H1 (cell line): ENCODE measurements at regions not wholly inside any gene's neighbourhood (a gene's known extent, or its start where the extent isn't known, plus 50 kb on each side); places are given as distances from the start of the nearest gene placed in this dataset.

Source experiments
- CTCF ChIA-PET: fragments of 300-600 bp; sonication (Branson Sonifier 250); formaldehyde crosslinking; loops from one replicate; lab custom pipeline; 2021; ENCODE audit not compliant: partially characterized antibody; lab: Charles Lee
- POLR2A ChIA-PET: fragments of 300-600 bp; sonication (Branson Sonifier 250); formaldehyde crosslinking; loops from one replicate; lab custom pipeline; 2021; ENCODE audit warnings: inconsistent platforms; ENCODE audit not compliant: partially characterized antibody; lab: Charles Lee
- DNase-seq, 2 experiments: peaks; one replicate each; pipeline versions ENCODE4 v3.0.0 to v3.0.0-alpha.2; 2010 to 2022; ENCODE audit warnings: low spot score in 2 of 2, low read depth in 1 of 2, mixed read lengths in 1 of 2
- FAIRE-seq: peaks from 2 replicates; lab custom pipeline; 2011; peaks lifted over from hg19 to GRCh38; lab: Jason Lieb, UNC
- H2AFZ ChIP-seq: 2 replicates; pipeline ENCODE4 v1.8.1; 2012; ENCODE audit warnings: low read length, inconsistent platforms
- H2AK5ac ChIP-seq: 2 replicates; pipeline ENCODE4 v1.6.1; 2013; ENCODE audit warnings: low read depth, low read length
- H2BK120ac ChIP-seq: replicated peaks from 2 replicates; pipeline ENCODE3; 2013; ENCODE audit warnings: low read depth, low read length, inconsistent platforms
- H2BK12ac ChIP-seq: 2 replicates; pipeline ENCODE4 v1.6.1; 2013; ENCODE audit warnings: low read depth, low read length
- H2BK15ac ChIP-seq: 2 replicates; pipeline ENCODE4 v1.6.1; 2013; ENCODE audit warnings: low read length
- H2BK20ac ChIP-seq: 2 replicates; pipeline ENCODE4 v1.6.1; 2013; ENCODE audit warnings: low read length
- H2BK5ac ChIP-seq: 2 replicates; pipeline ENCODE4 v1.6.1; 2013; ENCODE audit warnings: low read depth, low read length
- H3K14ac ChIP-seq: 2 replicates; pipeline ENCODE4 v1.6.1; 2013; ENCODE audit warnings: inconsistent platforms; ENCODE audit not compliant: insufficient read length
- H3K18ac ChIP-seq: 2 replicates; pipeline ENCODE4 v1.6.1; 2013; ENCODE audit warnings: low read length; ENCODE audit errors: extremely low read depth
- H3K23ac ChIP-seq: 2 replicates; pipeline ENCODE4 v1.6.1; 2013; ENCODE audit warnings: inconsistent platforms; ENCODE audit not compliant: insufficient read length
- H3K23me2 ChIP-seq: 2 replicates; pipeline ENCODE4 v1.6.1; 2013; ENCODE audit warnings: low read depth, low read length
- H3K27ac ChIP-seq: 2 replicates; pipeline ENCODE4 v1.6.1; 2011; ENCODE audit warnings: low read depth, low read length, inconsistent platforms
- H3K27me3 ChIP-seq, 4 experiments: replicated peaks in 1 of 4; 1 replicate in 1 of 4; 2 replicates in 3 of 4; pipeline versions ENCODE4 v1.6.1 to v1.8.1; 2011 to 2013; ENCODE audit warnings: low read length in 3 of 4, mild to moderate bottlenecking in 3 of 4, inconsistent platforms in 2 of 4, mixed read lengths in 2 of 4, moderate library complexity in 1 of 4; ENCODE audit not compliant: control insufficient read depth in 3 of 4, insufficient read depth in 3 of 4; ENCODE audit errors: extremely low read depth in 1 of 4
- H3K36me3 ChIP-seq, 4 experiments: 2 replicates each; pipeline versions ENCODE4 v1.6.1 to v1.8.1; 2011 to 2013; ENCODE audit warnings: mild to moderate bottlenecking in 4 of 4, low read length in 3 of 4, moderate library complexity in 2 of 4, control low read depth in 1 of 4, inconsistent platforms in 1 of 4; ENCODE audit not compliant: insufficient read depth in 4 of 4, control insufficient read depth in 2 of 4
- H3K4ac ChIP-seq: replicated peaks from 2 replicates; pipeline ENCODE3; 2013; ENCODE audit warnings: low read length, low read depth, mixed read lengths, inconsistent platforms; ENCODE audit not compliant: insufficient read length
- H3K4me1 ChIP-seq, 4 experiments: replicated peaks in 1 of 4; 1 replicate in 1 of 4; 2 replicates in 3 of 4; pipeline versions ENCODE4 v1.6.1 to v1.8.1; 2011 to 2013; ENCODE audit warnings: low read length in 3 of 4, inconsistent platforms in 2 of 4, mixed read lengths in 1 of 4; ENCODE audit not compliant: insufficient read depth in 4 of 4, control insufficient read depth in 3 of 4
- H3K4me2 ChIP-seq, 2 experiments: 2 replicates each; pipeline versions ENCODE4 v1.6.1 to v1.8.1; 2011 to 2013; ENCODE audit warnings: low read depth in 2 of 2, low read length in 2 of 2, control low read depth in 1 of 2, inconsistent platforms in 1 of 2, mild to moderate bottlenecking in 1 of 2; ENCODE audit not compliant: insufficient read depth in 1 of 2
- H3K4me3 ChIP-seq, 4 experiments: fragments of 200-600, 300-600 bp in 1 of 4; sonication (generic), shearing (Covaris generic), sonication (Bioruptor Twin) in 1 of 4; 2 replicates each; pipeline versions ENCODE4 v1.5.1 to v1.8.1; 2011 to 2016; ENCODE audit warnings: low read length in 4 of 4, low read depth in 3 of 4, control low read depth in 2 of 4, inconsistent platforms in 2 of 4, mild to moderate bottlenecking in 2 of 4, mixed read lengths in 1 of 4, moderate library complexity in 1 of 4; ENCODE audit not compliant: insufficient read depth in 2 of 4; ENCODE audit errors: extremely low read depth in 1 of 4
- H3K56ac ChIP-seq: replicated peaks from 2 replicates; pipeline ENCODE3; 2013; ENCODE audit warnings: low read depth, mild to moderate bottlenecking, mixed read lengths, low read length, inconsistent platforms; ENCODE audit not compliant: insufficient read length
- H3K79me1 ChIP-seq: 2 replicates; pipeline ENCODE4 v1.6.1; 2013; ENCODE audit warnings: low read depth, low read length, control low read depth
- H3K79me2 ChIP-seq, 2 experiments: 2 replicates each; pipeline versions ENCODE4 v1.6.1 to v1.8.1; 2012 to 2013; ENCODE audit warnings: low read length in 2 of 2, mild to moderate bottlenecking in 2 of 2, inconsistent platforms in 1 of 2; ENCODE audit not compliant: insufficient read depth in 2 of 2, control insufficient read depth in 1 of 2
- H3K9ac ChIP-seq, 4 experiments: replicated peaks in 1 of 4; 1 replicate in 1 of 4; 2 replicates in 3 of 4; pipeline versions ENCODE4 v1.6.1 to v1.8.1; 2011 to 2013; ENCODE audit warnings: low read depth in 3 of 4, low read length in 3 of 4, control low read depth in 2 of 4, mild to moderate bottlenecking in 2 of 4, moderate library complexity in 2 of 4, inconsistent platforms in 1 of 4; ENCODE audit errors: extremely low read depth in 1 of 4
- H3K9me3 ChIP-seq, 2 experiments: 2 replicates each; pipeline versions ENCODE4 v1.6.1 to v1.8.1; 2012 to 2013; ENCODE audit warnings: mild to moderate bottlenecking in 2 of 2, moderate library complexity in 2 of 2, control low read depth in 1 of 2, inconsistent platforms in 1 of 2, low read depth in 1 of 2, low read length in 1 of 2, mixed read lengths in 1 of 2; ENCODE audit not compliant: insufficient read depth in 2 of 2
- H4K20me1 ChIP-seq, 2 experiments: replicated peaks in 1 of 2; 2 replicates each; pipeline versions ENCODE3 to v1.8.1; 2011 to 2013; ENCODE audit warnings: inconsistent platforms in 2 of 2, low read length in 2 of 2, mild to moderate bottlenecking in 1 of 2; ENCODE audit not compliant: insufficient read depth in 2 of 2, control insufficient read depth in 1 of 2
- H4K5ac ChIP-seq: 2 replicates; pipeline ENCODE4 v1.6.1; 2013; ENCODE audit warnings: low read length, low read depth, mixed read lengths, inconsistent platforms; ENCODE audit not compliant: insufficient read length
- H4K8ac ChIP-seq: 2 replicates; pipeline ENCODE4 v1.8.0; 2013; ENCODE audit warnings: mild to moderate bottlenecking, moderate library complexity, low read length, inconsistent platforms; ENCODE audit not compliant: insufficient read depth; ENCODE audit errors: extremely low read depth
- H4K91ac ChIP-seq: replicated peaks from 2 replicates; pipeline ENCODE3; 2013; ENCODE audit warnings: low read length, mixed read lengths, inconsistent platforms; ENCODE audit not compliant: insufficient read length
- CHD2 ChIP-seq: IDR thresholded peaks from 2 replicates; pipeline ENCODE4 v1.6.1; 2012; ENCODE audit warnings: low read length, improper control_type of control experiment
- EGR1 ChIP-seq: IDR thresholded peaks from 2 replicates; pipeline ENCODE4 v1.6.1; 2011; ENCODE audit warnings: low read depth, low read length, borderline replicate concordance
- EP300 ChIP-seq, 2 experiments: IDR thresholded peaks; 1 replicate in 1 of 2; 2 replicates in 1 of 2; pipeline ENCODE4 v1.6.1; 2011 to 2012; ENCODE audit warnings: low read depth in 2 of 2, low read length in 2 of 2, mild to moderate bottlenecking in 2 of 2, borderline replicate concordance in 1 of 2, inconsistent platforms in 1 of 2, moderate library complexity in 1 of 2
- GTF2F1 ChIP-seq: IDR thresholded peaks from 2 replicates; pipeline ENCODE4 v1.6.1; 2012; ENCODE audit warnings: low read depth, low read length, improper control_type of control experiment, borderline replicate concordance
- PHF8 ChIP-seq: fragments of 200-600 bp; sonication (generic); conservative IDR thresholded peaks from 2 replicates; pipeline ENCODE4 v1.7.1; 2012; ENCODE audit warnings: low read depth, mild to moderate bottlenecking, inconsistent platforms, low read length, moderate library complexity
- POLR2AphosphoS5 ChIP-seq: IDR thresholded peaks from 2 replicates; pipeline ENCODE4 v1.6.1; 2011; ENCODE audit warnings: low read depth, low read length
- RFX5 ChIP-seq: IDR thresholded peaks from 2 replicates; pipeline ENCODE4 v1.6.1; 2011; ENCODE audit warnings: low read depth, low read length, improper control_type of control experiment, borderline replicate concordance
- SP4 ChIP-seq: IDR thresholded peaks from 2 replicates; pipeline ENCODE4 v1.6.1; 2012; ENCODE audit warnings: low read length, inconsistent platforms
- TAF7 ChIP-seq: optimal IDR thresholded peaks from 2 replicates; pipeline ENCODE3; 2011; ENCODE audit warnings: low read depth, mild to moderate bottlenecking, inconsistent platforms, low read length, moderate library complexity, borderline replicate concordance
- YY1 ChIP-seq: IDR thresholded peaks from 2 replicates; pipeline ENCODE4 v1.6.1; 2011; ENCODE audit warnings: low read depth, mild to moderate bottlenecking, low read length
- ZNF274 ChIP-seq: IDR thresholded peaks from 2 replicates; pipeline ENCODE4 v1.7.0; 2012; ENCODE audit warnings: low read length, borderline replicate concordance; ENCODE audit errors: extremely low read depth
- WGBS, 2 experiments: shearing (Covaris generic) in 1 of 2; methylation state at CpG; one replicate each; pipeline versions ENCODE4 v1.1.6 to v1.1.7; 2013 to 2015; ENCODE audit warnings: low lambda C conversion rate in 2 of 2, mixed read lengths in 2 of 2, inconsistent platforms in 1 of 2, low coverage in 1 of 2, missing lambda C conversion rate in 1 of 2; ENCODE audit not compliant: insufficient replicate concordance in 2 of 2, insufficient coverage in 1 of 2, insufficient read length in 1 of 2; ENCODE audit errors: extremely low coverage in 1 of 2, missing lambda C conversion rate in 1 of 2; 5-methylcytosine and 5-hydroxymethylcytosine counted together
- TF ChIP-seq, protein P1 (sequence below): IDR thresholded peaks from 2 replicates; pipeline ENCODE4 v1.6.1; 2012; ENCODE audit warnings: inconsistent platforms
- TF ChIP-seq, protein P2 (sequence below): IDR thresholded peaks from 2 replicates; pipeline ENCODE4 v1.6.1; 2012; ENCODE audit warnings: low read length, inconsistent platforms

DNA sequence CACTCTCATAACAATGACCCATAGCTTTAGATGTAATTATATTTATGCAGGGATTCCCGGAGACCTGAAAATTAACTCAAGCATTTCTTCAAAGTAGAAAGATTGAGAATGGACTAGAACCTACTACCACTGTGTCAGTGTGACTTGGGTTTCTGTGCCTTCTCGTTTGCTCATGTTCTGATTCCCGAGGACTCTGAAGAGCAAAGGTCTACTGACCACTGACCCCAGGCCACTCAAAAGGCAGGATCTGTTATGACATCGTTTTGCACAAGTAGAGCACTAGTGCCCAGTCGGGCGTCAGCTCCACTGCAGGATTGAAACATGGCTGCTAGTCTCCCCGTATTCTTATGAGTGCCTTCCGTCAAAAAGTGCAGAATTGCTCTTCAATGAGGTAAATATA lies 53.8 kb upstream of the DHRS4 start:
- Histone ChIP-seq H4K91ac (no peak overlapping the region), H2AFZ (no peak overlapping the region), H3K79me1 (no peaks in the 10 kb centered on the region), H2BK120ac (no peak overlapping the region), H3K79me2 (no peaks in the 10 kb centered on the region), H4K5ac (no peak overlapping the region), H2BK20ac (no peak overlapping the region), H3K9ac (no peak overlapping the region), H3K18ac (no peak overlapping the region), H3K4me2 (no peak overlapping the region), H3K27me3 (no peaks in the 10 kb centered on the region), H3K23me2 (no peaks in the 10 kb centered on the region), H2AK5ac (no peak overlapping the region), H3K4me1 (no peaks in the 10 kb centered on the region), H3K56ac (no peak overlapping the region), H3K4me3 (no peak overlapping the region), H3K14ac (no peak overlapping the region), H2BK12ac (no peak overlapping the region), H3K4ac (no peak overlapping the region), H3K9me3 (peaks cover 9 to 27% of the 10 kb centered on the region in 2 experiments; a peak in 3 of 4 replicates), H3K36me3 (no peaks in the 10 kb centered on the region), H2BK5ac (no peak overlapping the region), H3K23ac (no peak overlapping the region), H4K8ac (no peak overlapping the region), H3K27ac (no peak overlapping the region), H2BK15ac (no peak overlapping the region), H4K20me1 (no peaks in the 10 kb centered on the region)
- DNase-seq (no peak), FAIRE-seq (no peak)
- 88% methylated on average over 8 of the region's 8 CpGs; no CpG with 5 or more reads in 1 of the 2 experiments for WGBS, 2 experiments
- ChIA-PET CTCF (interaction anchor here (0.8 to 4.2 kb wide), 3 partner anchors 9 to 269 kb away, joined by 3 to 17 read pairs (median 5); no protein-coding TSS in a partner anchor), POLR2A (interaction anchor here (0.5 kb wide), 1 partner anchor 248 kb away, joined by 3 read pairs; no protein-coding TSS in a partner anchor)
- TF ChIP-seq RFX5: no peak
- no peak for TF ChIP-seq EGR1
- no peak for TF ChIP-seq CHD2
- no peak for TF ChIP-seq EP300 (IDR thresholded peaks at IDR 0.05; ENCODE audit: borderline replicate concordance in 1 of 2, low read depth in 2 of 2, low read length in 2 of 2)
- TF ChIP-seq YY1: no peak
- TF ChIP-seq ZNF274: no peak
- TF ChIP-seq, protein P1, sequence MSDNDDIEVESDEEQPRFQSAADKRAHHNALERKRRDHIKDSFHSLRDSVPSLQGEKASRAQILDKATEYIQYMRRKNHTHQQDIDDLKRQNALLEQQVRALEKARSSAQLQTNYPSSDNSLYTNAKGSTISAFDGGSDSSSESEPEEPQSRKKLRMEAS: no peak
- no peak for TF ChIP-seq TAF7
- TF ChIP-seq, protein P2, sequence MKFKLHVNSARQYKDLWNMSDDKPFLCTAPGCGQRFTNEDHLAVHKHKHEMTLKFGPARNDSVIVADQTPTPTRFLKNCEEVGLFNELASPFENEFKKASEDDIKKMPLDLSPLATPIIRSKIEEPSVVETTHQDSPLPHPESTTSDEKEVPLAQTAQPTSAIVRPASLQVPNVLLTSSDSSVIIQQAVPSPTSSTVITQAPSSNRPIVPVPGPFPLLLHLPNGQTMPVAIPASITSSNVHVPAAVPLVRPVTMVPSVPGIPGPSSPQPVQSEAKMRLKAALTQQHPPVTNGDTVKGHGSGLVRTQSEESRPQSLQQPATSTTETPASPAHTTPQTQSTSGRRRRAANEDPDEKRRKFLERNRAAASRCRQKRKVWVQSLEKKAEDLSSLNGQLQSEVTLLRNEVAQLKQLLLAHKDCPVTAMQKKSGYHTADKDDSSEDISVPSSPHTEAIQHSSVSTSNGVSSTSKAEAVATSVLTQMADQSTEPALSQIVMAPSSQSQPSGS: no peak
- no peak for TF ChIP-seq SP4
- TF ChIP-seq PHF8: no peak
- no peak for TF ChIP-seq POLR2AphosphoS5
- no peak for TF ChIP-seq GTF2F1
